GM18505 (cell line): ENCODE measurements at regions not wholly inside any gene's neighbourhood (a gene's known extent, or its start where the extent isn't known, plus 50 kb on each side); places are given as distances from the start of the nearest gene placed in this dataset.

Experiments
- ATAC-seq: cut with Tn5 transposase; IDR thresholded peaks from one replicate; pipeline ENCODE4 v1.9.1; 2021; ENCODE audit not compliant: unreplicated experiment
- POLR2A ChIP-seq: IDR thresholded peaks from 4 replicates; pipeline ENCODE4 v1.6.1; 2011; ENCODE audit warnings: borderline replicate concordance; ENCODE audit not compliant: insufficient read depth, insufficient read length; ENCODE audit errors: extremely low read depth

DNA sequence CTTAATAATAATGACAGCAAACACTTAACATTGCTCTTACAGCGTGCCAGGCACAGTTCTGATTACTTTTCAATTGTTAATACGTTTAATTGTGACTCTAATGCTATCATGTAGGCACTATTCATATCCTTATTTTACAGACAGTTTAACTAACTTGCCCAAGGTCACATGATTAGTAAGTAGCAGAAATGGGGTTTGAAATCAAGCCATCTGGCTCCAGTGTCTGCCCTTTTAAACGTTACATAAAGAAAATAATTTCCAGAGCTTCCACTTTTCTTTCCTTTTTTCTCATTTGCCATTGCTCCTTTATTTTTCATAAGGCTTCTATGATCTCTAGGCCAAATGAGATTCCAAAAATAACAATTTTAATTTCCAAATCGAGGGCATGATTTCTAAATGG, 50.6 kb upstream of the IKZF2 start:
- no peak for TF ChIP-seq POLR2A
- ATAC-seq = no peak

DNA sequence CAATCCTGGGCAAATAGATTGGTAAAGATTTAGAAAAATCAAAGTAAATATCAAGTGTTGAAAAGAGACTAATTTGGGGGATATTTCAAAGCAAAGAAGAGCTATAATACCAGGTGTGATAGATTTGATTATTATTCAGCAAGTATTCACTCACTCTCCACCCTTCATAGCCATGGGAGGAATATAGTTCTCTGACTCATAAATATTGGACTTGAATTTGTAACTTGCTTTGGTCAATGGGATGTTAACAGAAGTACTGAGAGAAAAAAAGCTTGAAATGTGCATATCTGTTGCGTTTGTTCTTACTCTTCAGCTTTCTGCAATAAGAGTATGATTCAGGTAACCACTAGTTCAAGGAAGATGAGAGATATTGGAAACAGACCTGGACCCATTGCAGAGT, 54.5 kb upstream of the IKZF2 start:
- no peak for TF ChIP-seq POLR2A
- ATAC-seq = no peak

DNA sequence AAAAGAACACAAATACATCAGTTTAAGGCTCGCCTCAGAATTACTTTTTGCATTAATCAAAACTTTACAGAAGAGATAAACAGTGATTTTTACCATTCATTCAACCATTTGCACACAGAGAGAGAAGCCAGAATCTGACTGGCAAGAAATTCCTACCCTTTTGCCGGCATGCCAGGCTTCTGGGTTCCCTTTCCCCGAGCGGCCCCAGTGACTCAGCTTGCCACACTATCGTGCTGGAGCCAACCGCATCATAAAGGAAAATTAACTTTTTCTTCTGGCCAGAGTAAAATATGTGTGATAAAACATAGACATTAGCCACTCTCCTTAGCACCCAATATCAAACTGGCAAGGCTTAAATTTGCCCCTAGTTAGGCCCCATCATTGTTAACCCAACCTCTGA, 61.8 kb upstream of the IKZF2 start:
- TF ChIP-seq POLR2A = no peak
- no peak for ATAC-seq

DNA sequence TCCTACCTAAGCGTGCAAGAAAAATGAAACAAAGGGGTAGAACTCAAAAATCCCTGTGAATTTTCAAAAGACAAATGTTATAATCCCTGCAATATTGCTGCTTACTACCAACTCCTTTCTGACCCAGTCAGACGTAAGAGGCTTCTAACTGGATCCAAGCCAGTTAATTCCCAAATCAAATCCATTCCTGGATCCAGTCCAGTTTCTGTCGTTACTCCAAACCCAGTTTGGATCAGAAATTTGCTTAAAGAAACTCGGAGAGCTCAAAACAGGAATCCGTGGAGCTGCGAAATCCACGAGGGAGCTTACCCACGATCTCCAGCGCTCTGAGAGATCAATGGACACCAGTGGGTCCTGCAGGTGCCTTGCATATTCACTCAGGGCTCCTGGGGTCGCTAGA, 62.8 kb upstream of the IKZF2 start:
- no peak for TF ChIP-seq POLR2A
- no peak for ATAC-seq

DNA sequence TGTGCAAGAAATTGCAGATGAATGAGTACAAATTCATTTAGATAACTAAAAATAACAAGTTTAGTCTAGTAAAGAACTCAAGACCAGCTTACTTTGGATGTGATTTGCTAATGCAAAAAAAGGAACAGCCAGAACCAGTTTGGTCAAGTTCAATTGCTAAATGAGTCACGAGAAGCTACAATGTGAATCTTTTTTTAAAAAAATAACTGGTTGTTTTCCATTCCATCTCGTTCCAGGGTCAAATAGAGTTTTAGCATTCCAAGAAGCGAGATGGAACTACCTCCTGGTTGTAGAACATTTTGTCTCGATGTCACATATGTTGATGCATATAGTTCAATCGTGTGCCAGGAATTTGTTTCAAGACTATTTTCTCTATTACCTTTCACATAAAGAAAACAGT, 65.0 kb upstream of the IKZF2 start:
- no peak for ATAC-seq

DNA sequence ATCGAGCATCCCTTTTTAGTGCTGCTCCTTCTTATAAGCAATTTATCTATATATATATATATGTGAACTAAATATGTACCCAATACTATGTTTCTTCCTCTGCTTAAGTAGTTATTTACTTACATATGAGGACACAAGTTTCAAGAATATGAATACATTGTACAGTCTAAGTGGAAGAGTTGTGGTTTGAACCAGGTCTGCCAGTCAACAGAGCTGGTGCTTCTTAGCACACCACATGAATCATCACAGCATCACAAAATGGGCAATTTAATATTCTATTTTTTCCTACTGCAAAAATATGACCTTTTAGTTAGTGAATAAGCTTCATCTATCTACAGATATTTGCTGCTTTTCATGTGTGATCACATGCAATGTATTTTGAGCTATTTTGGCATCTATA, 64.4 kb upstream of the SPAG16 start:
- no peak for TF ChIP-seq POLR2A
- no peak for ATAC-seq

More for the DNA sequence above, 65.0 kb upstream of the IKZF2 start:
- no peak for TF ChIP-seq POLR2A

DNA sequence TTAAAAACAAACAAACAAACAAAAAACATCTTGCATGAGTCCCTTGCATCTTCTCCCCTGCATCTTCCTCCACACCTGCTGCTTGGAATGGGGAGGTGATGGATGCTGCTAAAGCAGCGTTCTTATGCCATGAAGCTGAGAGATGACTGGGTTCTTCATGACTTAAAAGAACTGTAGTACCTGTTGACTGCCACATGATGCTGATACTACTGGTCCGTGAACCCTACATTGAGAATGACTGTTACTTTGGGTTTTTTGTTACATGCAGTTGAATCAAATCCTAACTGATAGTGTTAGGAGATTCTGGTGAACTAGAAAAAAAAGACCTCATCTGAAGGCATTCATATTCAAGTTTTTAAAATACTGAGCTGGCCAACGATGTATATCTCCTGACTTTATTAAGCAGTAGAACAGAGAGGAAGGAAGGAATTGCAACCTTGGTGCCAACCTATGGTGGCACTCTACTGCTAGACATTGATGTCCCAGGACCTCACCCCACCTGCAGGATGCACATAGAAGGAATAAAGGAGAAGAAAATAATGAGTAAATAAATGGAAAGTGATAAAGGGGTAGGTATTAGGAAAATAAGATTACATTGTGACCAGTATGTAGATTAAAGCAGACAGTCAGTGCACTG, 63.2 kb upstream of the SPAG16 start:
- ATAC-seq = no peak

DNA sequence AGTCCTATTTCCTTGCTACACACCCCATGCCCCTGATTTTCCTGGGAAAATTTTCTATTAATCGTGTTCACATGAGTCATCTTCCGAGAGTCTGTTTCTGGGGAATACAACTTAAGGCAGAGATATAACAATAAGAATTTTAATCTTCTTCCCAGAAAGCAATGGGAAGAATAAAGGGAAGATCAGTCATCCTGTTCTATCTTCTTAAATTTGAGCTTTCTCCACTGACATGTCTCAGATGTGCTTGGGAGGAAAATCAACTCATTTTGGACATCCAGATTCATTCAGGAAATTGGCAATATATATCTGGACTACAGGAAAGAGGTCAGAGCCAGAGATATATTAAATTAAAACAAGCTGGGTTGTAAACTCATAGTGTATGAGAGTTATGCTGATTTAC, 62.3 kb upstream of the SPAG16 start:
- ATAC-seq = no peak
- TF ChIP-seq POLR2A = no peak

More for the DNA sequence above, 63.2 kb upstream of the SPAG16 start:
- no peak for TF ChIP-seq POLR2A

DNA sequence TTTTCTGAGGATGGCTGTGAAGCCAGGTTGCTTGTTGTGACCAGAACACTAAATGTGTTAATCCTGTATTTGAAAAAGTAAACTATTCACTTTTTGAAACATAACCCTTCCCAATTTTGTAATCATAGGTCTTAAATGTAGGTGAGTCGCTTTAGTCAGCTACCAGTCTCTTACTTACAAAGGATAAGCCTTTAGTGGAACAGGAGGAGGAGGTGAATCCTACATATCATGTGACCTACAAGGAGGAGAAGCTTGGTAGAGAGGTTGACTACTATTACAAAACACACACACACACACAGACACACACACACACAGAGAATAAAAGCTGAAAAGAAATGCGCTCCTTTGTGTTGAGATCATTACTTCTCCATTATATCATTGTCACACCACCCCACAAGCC, 59.9 kb upstream of the SPAG16 start:
- ATAC-seq = no peak

DNA sequence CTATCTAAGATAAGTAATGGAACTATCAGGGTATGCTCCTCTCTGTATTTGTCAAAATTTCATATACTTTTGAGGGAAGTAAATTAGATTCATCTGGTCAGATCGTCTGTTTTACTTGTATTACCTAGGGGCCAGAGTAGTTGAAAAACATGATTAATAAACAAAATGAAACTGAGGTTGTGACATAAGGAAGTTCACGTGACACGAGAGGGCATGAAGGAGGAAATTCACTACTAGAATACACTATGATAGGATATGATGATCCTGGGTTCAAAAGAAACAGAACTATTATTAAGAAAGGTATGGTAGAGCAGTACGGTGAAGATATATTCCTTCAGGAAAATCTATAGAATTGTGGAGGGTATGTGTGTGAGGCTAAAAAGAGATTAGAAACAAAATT, 58.4 kb upstream of the SPAG16 start:
- TF ChIP-seq POLR2A = no peak
- ATAC-seq = no peak

More for the DNA sequence above, 59.9 kb upstream of the SPAG16 start:
- no peak for TF ChIP-seq POLR2A

DNA sequence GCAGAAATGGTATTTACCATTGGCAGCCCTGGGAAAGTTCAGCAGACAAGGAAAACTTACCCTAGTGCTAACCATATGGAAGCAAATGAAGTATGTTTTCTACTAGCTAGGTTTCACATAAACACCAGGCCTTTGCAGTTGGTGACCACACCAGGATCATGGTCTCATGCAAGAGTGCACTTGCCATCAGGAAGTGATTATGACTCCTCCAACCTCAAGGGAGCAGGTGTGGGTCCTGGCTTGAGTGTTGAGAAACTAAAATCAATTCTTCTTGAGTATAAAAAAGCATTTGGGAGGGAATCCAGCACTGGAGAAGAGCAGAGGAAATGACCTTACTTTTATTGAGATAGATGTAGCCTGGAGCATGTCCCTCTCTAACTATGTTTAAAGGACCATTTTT, 56.8 kb upstream of the SPAG16 start:
- TF ChIP-seq POLR2A = no peak
- ATAC-seq = peak; percentile 91

DNA sequence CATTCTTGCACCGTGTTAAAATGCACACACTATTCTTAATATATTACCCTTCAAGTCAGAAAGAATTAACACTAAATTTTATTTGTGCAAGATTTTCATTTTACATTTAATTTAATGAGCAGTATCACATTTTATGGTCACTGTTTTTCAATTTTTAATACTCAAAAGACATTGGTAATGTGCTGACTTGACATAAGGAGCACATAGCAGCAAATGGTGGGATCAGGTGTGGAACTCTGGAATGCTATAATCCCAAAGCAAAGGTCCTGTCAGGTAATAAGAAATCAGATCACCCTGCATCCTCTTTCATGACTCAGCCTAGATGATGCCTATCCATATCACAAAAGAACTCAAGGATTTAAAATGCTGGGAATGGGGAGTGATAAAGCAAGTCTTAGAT, 55.6 kb upstream of the SPAG16 start:
- ATAC-seq = no peak

DNA sequence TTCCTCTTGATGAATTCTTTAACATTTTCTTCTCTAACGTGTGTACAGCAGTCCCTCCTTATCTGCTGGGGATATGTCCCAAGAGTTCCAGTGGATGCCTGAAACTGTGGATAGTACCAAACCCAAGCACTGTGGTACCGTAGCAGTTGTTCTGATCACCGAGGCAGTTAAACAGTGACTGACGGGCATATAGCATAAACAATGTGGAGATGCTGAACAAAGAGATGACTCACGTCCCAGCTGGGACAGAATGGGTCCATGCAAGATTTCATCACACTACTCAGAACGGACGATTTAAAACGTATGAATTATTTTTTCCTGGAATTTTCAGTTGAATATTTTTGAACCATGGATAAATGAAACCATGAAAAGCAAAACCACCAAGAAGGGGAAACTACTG, 54.5 kb upstream of the SPAG16 start:
- no peak for TF ChIP-seq POLR2A
- no peak for ATAC-seq

More for the DNA sequence above, 55.6 kb upstream of the SPAG16 start:
- no peak for TF ChIP-seq POLR2A

DNA sequence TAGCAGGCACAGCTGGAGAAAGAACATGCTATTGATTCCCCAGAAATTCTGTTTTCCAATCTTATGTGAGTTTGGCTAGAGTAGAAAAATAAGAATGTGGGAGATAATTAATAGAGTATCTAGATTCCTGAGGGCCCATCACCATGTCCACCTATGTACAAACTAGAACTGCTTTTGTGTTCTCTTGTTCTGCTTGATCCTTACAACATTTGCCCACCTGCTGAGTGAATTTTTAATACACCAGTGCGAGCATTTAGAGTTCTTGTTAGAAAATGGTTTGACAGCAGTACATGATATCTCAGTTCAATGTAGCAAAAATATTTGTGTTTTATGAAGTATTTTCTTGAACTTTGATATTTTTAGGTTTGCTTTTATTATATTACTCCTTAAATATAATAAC, 52.3 kb upstream of the SPAG16 start:
- no peak for ATAC-seq
- no peak for TF ChIP-seq POLR2A
